ENCODE measurements at regions not wholly inside any gene's neighbourhood (a gene's known extent, or its start where the extent isn't known, plus 50 kb on each side); places are given as distances from the start of the nearest gene placed in this dataset.

DNA sequence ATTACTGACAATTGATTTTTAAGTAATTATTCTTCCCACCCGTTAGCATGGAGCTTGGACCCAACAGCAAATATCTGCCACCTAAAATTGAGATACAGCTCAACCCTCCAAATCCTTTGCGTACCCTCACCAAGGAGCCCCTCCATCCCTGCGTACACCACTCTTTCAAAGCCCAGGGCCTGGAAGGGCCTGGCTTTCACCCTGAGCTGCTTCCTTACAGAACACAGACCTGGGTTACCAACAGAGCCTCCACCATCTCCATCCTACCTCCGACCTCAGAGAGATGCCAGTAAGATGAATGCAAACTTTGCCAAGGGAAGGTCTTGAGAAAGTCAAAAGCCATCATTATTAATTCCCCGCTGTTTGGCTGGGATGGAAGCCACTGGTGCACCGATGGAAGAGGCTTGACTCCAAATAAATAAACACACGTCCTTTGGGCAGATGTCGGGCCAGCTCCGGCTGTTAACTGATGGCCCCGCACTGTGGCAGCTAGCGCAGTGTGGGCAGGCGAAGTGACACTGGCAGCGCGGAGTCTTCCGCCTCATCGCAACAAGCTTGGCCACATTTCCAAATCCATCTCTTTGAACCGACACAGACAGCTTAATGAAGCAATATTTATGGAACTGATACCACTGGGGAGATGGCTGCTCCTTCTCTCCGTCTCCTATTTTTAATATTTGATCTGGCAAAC, 150.2 kb upstream of the VSTM2B start:
- H4K5ac ChIP-seq (ENCODE audit: insufficient read length, low read depth, low read length), result no peak overlapping the region
- H3K14ac ChIP-seq (ENCODE audit: insufficient read length), result no peak overlapping the region
- H3K79me1 ChIP-seq (ENCODE audit: low read depth, low read length), result no peaks in the 10 kb centered on the region
- ChIA-PET CTCF (ENCODE audit: partially characterized antibody) (interaction anchor here (0.6 to 1.8 kb wide), 4 partner anchors 8 to 1318 kb away, joined by 3 to 6 read pairs (median 4); no protein-coding TSS in a partner anchor), POLR2A (ENCODE audit: partially characterized antibody) (no interaction called here)
- H2BK12ac ChIP-seq (ENCODE audit: low read depth, low read length), result no peak overlapping the region
- no peak overlapping the region for H3K9ac ChIP-seq (replicated peaks in 1 of 4; ENCODE audit: extremely low read depth in 1 of 4, low read depth in 3 of 4, low read length in 3 of 4)
- H2AFZ ChIP-seq (ENCODE audit: low read length), result no peak overlapping the region
- no peak overlapping the region for H3K27ac ChIP-seq (ENCODE audit: low read depth, low read length)
- H3K79me2 ChIP-seq (ENCODE audit: control insufficient read depth in 1 of 2, insufficient read depth in 2 of 2, low read length in 2 of 2), result no peaks in the 10 kb centered on the region
- FAIRE-seq (no peak), DNase-seq (ENCODE audit: low read depth in 1 of 2, low spot score in 2 of 2) (peak in 1 of 2 experiments; percentile 19)
- no peak overlapping the region for H2BK15ac ChIP-seq (ENCODE audit: low read length)
- H2BK5ac ChIP-seq (ENCODE audit: low read depth, low read length), result no peak overlapping the region
- H3K4me1 ChIP-seq (replicated peaks in 1 of 4; ENCODE audit: control insufficient read depth in 3 of 4, insufficient read depth in 4 of 4, low read length in 3 of 4), result peaks cover 0 to 4% (median 0%) of the 10 kb centered on the region in 4 experiments; a peak in 1 of 7 replicates
- H3K36me3 ChIP-seq (ENCODE audit: control insufficient read depth in 2 of 4, insufficient read depth in 4 of 4, low read length in 3 of 4), result no peaks in the 10 kb centered on the region
- 95% methylated on average over 18 of the region's 18 CpGs; no CpG with 5 or more reads in 1 of the 2 experiments for WGBS, 2 experiments (ENCODE audit: extremely low coverage in 1 of 2, insufficient coverage in 1 of 2, insufficient read length in 1 of 2, insufficient replicate concordance in 2 of 2, low coverage in 1 of 2, low lambda C conversion rate in 2 of 2, missing lambda C conversion rate in 1 of 2)
- no peak overlapping the region for H3K56ac ChIP-seq (replicated peaks; ENCODE audit: insufficient read length, low read depth, low read length)
- H3K23ac ChIP-seq (ENCODE audit: insufficient read length), result no peak overlapping the region
- no peaks in the 10 kb centered on the region for H3K9me3 ChIP-seq (ENCODE audit: insufficient read depth in 2 of 2, low read depth in 1 of 2, low read length in 1 of 2)
- no peak overlapping the region for H3K4me2 ChIP-seq (ENCODE audit: insufficient read depth in 1 of 2, low read depth in 2 of 2, low read length in 2 of 2)
- H3K27me3 ChIP-seq (replicated peaks in 1 of 4; ENCODE audit: control insufficient read depth in 3 of 4, extremely low read depth in 1 of 4, insufficient read depth in 3 of 4, low read length in 3 of 4), result no peaks in the 10 kb centered on the region
- H4K91ac ChIP-seq (replicated peaks; ENCODE audit: insufficient read length, low read length), result no peak overlapping the region
- H2BK120ac ChIP-seq (replicated peaks; ENCODE audit: low read depth, low read length), result no peak overlapping the region
- no peak overlapping the region for H3K4ac ChIP-seq (replicated peaks; ENCODE audit: insufficient read length, low read depth, low read length)
- no peak overlapping the region for H3K4me3 ChIP-seq (ENCODE audit: extremely low read depth in 1 of 4, insufficient read depth in 2 of 4, low read depth in 3 of 4, low read length in 4 of 4)
- no peak overlapping the region for H2BK20ac ChIP-seq (ENCODE audit: low read length)
- H2AK5ac ChIP-seq (ENCODE audit: low read depth, low read length), result no peak overlapping the region
- H3K18ac ChIP-seq (ENCODE audit: extremely low read depth, low read length), result no peak overlapping the region
- H3K23me2 ChIP-seq (ENCODE audit: low read depth, low read length), result no peaks in the 10 kb centered on the region
- no peaks in the 10 kb centered on the region for H4K20me1 ChIP-seq (replicated peaks in 1 of 2; ENCODE audit: control insufficient read depth in 1 of 2, insufficient read depth in 2 of 2, low read length in 2 of 2)
- H4K8ac ChIP-seq (ENCODE audit: extremely low read depth, insufficient read depth, low read length), result no peak overlapping the region
- TF ChIP-seq RBBP5 (IDR thresholded peaks at IDR 0.05; ENCODE audit: borderline replicate concordance, low read depth, low read length) (no peak), ZNF274 (IDR thresholded peaks at IDR 0.05; ENCODE audit: borderline replicate concordance, extremely low read depth, low read length) (no peak), CHD1 (IDR thresholded peaks at IDR 0.05; ENCODE audit: low read depth, low read length) (no peak), MAFK (IDR thresholded peaks at IDR 0.05; ENCODE audit: low read depth, low read length) (no peak), BACH1 (IDR thresholded peaks at IDR 0.05; ENCODE audit: low read length) (no peak), RAD21 (IDR thresholded peaks at IDR 0.05 in 1 of 2, conservative IDR thresholded peaks at IDR 0.05 in 1 of 2; ENCODE audit: low read depth in 2 of 2, low read length in 2 of 2) (no peak), TEAD4 (IDR thresholded peaks at IDR 0.05; ENCODE audit: low read depth, low read length) (no peak), RXRA (IDR thresholded peaks at IDR 0.05; ENCODE audit: insufficient read depth, low read depth, low read length) (no peak)
